BE2C (cell line): ENCODE measurements at regions not wholly inside any gene's neighbourhood (a gene's known extent, or its start where the extent isn't known, plus 50 kb on each side); places are given as distances from the start of the nearest gene placed in this dataset.

Experiments
- DNase-seq: peaks from one replicate; pipeline ENCODE4 v3.0.0-alpha.2; 2020
- H3K27me3 ChIP-seq: fragments of 250-450 bp; sonication (Bioruptor Pico); 2 replicates; pipeline ENCODE4 v1.5.1; 2020; ENCODE audit warnings: mild to moderate bottlenecking
- H3K36me3 ChIP-seq: fragments of 250-450 bp; sonication (Bioruptor Pico); 2 replicates; pipeline ENCODE4 v1.5.1; 2020; ENCODE audit warnings: mild to moderate bottlenecking
- H3K4me1 ChIP-seq: fragments of 250-450 bp; sonication (Bioruptor Pico); 2 replicates; pipeline ENCODE4 v1.5.1; 2020
- H3K4me3 ChIP-seq: 2 replicates; pipeline ENCODE4 v1.5.1; 2011; ENCODE audit warnings: low read depth, low read length
- H3K9me3 ChIP-seq: fragments of 250-450 bp; sonication (Bioruptor Pico); 2 replicates; pipeline ENCODE4 v1.5.1; 2020
- CTCF ChIP-seq: IDR thresholded peaks from 2 replicates; pipeline ENCODE4 v1.5.1; 2012; ENCODE audit warnings: mild to moderate bottlenecking, low read depth, low read length

DNA sequence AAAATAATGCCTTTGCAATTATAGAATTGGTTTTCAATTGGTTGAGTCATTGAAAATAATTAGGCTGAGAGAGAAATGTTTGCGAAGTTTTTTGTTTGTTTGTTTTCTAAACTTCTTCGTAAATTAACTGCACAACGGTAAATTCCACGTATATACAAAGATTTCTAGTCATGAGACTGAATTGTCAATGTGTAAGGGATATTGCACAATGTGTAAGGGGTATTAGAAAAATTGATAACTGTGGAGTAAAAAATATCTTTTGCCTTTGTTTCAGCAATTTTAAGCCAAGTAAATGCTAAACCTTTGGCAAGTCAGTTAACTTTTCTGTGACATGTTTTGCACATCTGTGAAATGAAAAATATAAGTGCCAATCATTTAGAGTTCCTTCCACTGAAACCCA is 606.0 kb downstream of the TMEM182 start:
- no peaks in the 10 kb centered on the region for H3K27me3 ChIP-seq
- H3K9me3 ChIP-seq, result no peaks in the 10 kb centered on the region
- H3K4me3 ChIP-seq, result no peak overlapping the region
- no peak for TF ChIP-seq CTCF
- no peaks in the 10 kb centered on the region for H3K36me3 ChIP-seq
- no peak for DNase-seq
- H3K4me1 ChIP-seq, result no peaks in the 10 kb centered on the region

DNA sequence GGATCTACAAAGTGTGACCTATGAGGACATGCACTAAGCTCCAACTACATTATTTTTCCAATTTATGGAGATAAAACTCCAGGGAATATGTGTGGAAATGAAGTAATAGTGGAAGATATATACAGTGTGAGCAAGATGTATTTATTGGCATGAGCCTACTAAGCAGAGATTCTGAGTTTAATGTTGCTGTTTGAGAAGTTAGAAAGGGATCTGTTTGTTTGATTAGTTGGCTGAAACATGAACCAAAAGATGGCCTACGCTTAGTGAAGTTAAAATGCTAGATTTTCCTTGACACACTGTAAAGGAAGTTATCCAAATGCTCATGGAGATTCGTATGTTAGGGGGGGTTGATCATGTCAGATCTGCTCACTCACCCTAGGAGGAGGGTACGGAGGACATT is 621.7 kb downstream of the TMEM182 start:
- Histone ChIP-seq H3K36me3 (no peaks in the 10 kb centered on the region), H3K27me3 (no peaks in the 10 kb centered on the region), H3K4me1 (no peaks in the 10 kb centered on the region), H3K9me3 (no peaks in the 10 kb centered on the region), H3K4me3 (no peak overlapping the region)
- no peak for DNase-seq
- TF ChIP-seq CTCF, result no peak

GRCh38 chr2:103386872-103387271 is 625.0 kb downstream of the TMEM182 start:
- Histone ChIP-seq H3K9me3 (no peaks in the 10 kb centered on the region), H3K36me3 (no peaks in the 10 kb centered on the region), H3K27me3 (no peaks in the 10 kb centered on the region), H3K4me1 (no peaks in the 10 kb centered on the region), H3K4me3 (no peak overlapping the region)
- TF ChIP-seq CTCF, result no peak
- no peak for DNase-seq

- Histone ChIP-seq H3K27me3 (no peaks in the 10 kb centered on the region), H3K4me3 (no peak overlapping the region), H3K4me1 (no peaks in the 10 kb centered on the region), H3K36me3 (no peaks in the 10 kb centered on the region), H3K9me3 (no peaks in the 10 kb centered on the region)
- no peak for DNase-seq
- TF ChIP-seq CTCF, result no peak
These were observed 626.1 kb downstream of the TMEM182 start for GRCh38 chr2:103387888-103388287.

DNA sequence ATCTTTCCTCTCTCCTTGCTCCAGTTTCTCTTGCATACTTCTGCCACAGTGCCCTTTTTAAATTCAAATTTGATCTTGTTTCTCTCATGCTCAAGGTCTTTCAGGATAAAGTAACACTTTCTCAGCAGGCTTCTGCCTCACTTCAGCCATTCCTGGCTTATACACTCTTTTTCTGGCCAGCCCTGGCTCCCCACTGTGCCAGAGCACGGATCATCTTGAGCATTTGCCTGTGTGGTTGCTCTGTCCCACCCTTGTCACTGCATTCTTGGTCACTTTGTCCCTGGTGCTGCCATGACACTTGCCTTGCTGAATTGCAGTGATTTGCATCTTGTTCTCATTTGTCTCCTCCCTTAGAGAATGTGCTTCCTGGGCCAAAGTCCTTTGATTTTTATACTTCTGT is 634.3 kb downstream of the TMEM182 start:
- Histone ChIP-seq H3K27me3 (no peaks in the 10 kb centered on the region), H3K4me3 (no peak overlapping the region), H3K9me3 (no peaks in the 10 kb centered on the region), H3K4me1 (no peaks in the 10 kb centered on the region), H3K36me3 (no peaks in the 10 kb centered on the region)
- no peak for TF ChIP-seq CTCF
- no peak for DNase-seq

- H3K9me3 ChIP-seq, result no peaks in the 10 kb centered on the region
- H3K27me3 ChIP-seq, result no peaks in the 10 kb centered on the region
- no peak overlapping the region for H3K4me3 ChIP-seq
- no peaks in the 10 kb centered on the region for H3K36me3 ChIP-seq
- TF ChIP-seq CTCF, result no peak
- peak; percentile 64 for DNase-seq
- no peaks in the 10 kb centered on the region for H3K4me1 ChIP-seq
These were observed 639.8 kb downstream of the TMEM182 start for GRCh38 chr2:103401621-103402020.
